ENCODE measurements at regions not wholly inside any gene's neighbourhood (a gene's known extent, or its start where the extent isn't known, plus 50 kb on each side); places are given as distances from the start of the nearest gene placed in this dataset.
"Not testable (repeated sequence)": the region's sequence is repeated elsewhere in the genome, so short reads cannot be mapped to it uniquely, and the experiment has no call there.

DNA sequence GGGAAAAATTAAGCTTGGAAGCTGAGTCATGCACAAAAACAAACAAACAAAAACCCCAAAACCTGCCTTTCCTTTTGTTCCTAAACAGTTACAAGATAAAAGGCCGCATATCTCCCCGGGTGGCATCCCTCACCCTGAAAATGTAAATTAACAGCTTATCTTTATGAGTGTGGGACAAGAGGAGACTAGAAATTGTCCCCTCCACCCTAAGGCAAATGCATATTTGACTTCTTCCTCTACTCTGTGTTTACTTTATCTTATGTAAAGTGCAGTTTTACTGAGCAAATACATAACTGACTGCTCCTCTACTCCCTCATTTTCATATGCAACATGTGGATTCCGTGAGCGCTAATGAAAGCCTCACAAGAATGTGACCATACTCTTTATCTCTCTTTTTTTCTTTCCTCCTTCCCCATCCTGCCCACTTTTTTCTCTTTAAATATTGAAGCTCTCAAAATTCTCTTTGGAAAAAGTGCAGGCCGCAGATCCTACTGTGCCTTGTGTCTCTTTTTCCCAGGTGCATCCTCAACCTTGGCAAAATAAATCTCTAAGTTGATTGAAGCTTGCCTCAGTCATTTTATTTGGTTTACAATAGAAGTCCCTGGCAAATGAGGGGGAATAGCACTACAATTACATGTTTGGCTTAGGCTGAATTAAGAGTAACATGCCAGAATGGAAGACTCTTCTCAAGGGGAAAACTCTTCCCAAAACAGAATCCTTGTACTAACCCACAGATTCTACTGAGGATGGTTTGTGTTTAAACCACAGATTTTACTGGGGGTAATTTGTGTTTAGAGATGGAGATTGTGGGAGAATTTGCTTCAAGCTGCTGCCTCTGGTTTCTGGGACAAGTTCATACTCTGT lies 72.7 kb upstream of the WDR72 start:
- no peak for DNase-seq
- Histone ChIP-seq H3K9me3 (replicated peaks) (no peaks in the 10 kb centered on the region), H3K4me1 (no peaks in the 10 kb centered on the region), H3K4me3 (no peak overlapping the region), H3K27ac (no peak overlapping the region), H3K36me3 (no peaks in the 10 kb centered on the region), H3K27me3 (no peaks in the 10 kb centered on the region)

DNA sequence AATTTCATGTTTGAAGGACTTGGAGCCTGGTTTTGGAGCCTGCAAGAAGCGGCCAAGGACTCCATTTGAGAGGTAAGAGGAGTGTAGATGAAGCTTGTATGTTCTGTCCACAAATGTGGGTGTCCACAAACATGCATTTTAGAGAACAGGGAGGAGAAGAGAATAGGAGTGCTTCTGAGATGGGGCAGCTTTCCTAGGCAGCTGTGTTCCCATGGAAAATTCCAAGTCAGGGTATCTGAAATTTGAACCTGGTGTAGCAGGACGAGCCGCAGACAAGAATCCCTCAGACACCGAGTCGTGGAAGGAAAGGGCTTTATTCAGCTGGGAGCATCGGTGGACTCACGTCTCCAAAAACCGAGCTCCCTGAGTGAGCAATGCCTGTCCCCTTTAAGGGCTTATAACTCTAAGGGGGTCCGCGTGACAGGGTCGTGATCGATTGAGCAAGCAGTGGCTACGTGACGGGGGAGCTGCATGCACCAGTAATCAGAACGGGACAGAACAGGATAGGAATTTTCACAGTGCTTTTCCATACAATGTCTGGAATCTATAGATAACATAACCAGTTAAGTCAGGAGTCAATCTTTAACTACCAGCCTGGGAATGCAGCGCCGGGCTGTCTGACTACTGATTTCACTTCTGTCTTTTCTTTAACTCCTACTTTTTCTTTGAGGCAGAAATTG lies 71.4 kb upstream of the WDR72 start:
- DNase-seq = no peak
- no peaks in the 10 kb centered on the region for H3K36me3 ChIP-seq
- H3K4me1 ChIP-seq = no peaks in the 10 kb centered on the region
- H3K27me3 ChIP-seq = no peaks in the 10 kb centered on the region
- H3K9me3 ChIP-seq (replicated peaks) = no peaks in the 10 kb centered on the region
- H3K4me3 ChIP-seq = no peak overlapping the region
- no peak overlapping the region for H3K27ac ChIP-seq

DNA sequence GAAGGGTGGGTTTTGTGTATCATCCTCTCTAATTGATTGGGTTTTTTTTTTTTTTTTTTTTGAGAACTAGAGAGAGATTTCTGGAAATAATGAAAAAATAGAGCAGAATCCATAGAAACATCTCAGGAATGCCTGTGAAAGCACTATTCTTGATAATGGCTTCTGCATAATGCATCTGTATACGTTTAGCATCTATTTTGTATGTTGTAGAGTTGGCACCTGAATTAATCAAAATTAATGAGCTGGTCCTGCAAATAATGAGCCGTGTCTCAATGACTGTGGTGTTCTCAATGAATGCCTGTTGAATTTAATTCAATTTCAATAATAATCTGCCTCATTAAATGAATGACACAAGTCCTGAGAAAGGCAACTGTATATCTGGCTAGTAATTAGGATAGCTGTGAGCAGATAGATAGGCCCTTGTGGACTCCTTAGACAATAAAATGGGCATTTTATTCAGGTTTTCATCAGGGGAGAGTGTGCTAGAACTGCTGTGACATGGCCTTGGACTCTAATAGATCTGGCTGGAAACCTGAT lies 70.5 kb upstream of the WDR72 start:
- Histone ChIP-seq H3K4me3 (no peak overlapping the region), H3K27me3 (no peaks in the 10 kb centered on the region)
- no peak for DNase-seq

DNA sequence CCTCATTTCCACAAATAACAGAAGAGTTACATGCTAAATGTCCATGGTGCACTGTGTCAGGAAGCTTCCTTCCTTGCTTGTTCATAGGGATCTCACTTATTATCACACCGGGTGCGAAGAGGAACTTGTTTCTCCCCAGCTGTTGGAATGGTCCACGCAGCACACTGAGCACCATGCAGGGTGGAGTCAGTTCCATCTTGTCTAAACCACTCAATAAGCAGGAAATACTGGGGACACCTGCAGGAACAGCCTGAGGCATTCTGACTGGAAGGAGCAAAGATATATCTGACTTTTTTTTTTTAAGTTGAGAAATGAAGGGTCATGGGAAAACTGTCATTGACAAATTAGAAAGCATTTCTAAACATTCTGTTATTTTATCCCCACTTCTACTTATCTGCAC lies 70.0 kb upstream of the WDR72 start:
- H3K4me1 ChIP-seq = no peaks in the 10 kb centered on the region
- H3K27me3 ChIP-seq = no peaks in the 10 kb centered on the region
- H3K27ac ChIP-seq = no peak overlapping the region
- no peak overlapping the region for H3K4me3 ChIP-seq
- no peaks in the 10 kb centered on the region for H3K36me3 ChIP-seq
- H3K9me3 ChIP-seq (replicated peaks) = no peaks in the 10 kb centered on the region
- no peak for DNase-seq

More for the DNA sequence above, 70.5 kb upstream of the WDR72 start:
- H3K9me3 ChIP-seq (replicated peaks) = no peaks in the 10 kb centered on the region
- H3K4me1 ChIP-seq = no peaks in the 10 kb centered on the region
- no peaks in the 10 kb centered on the region for H3K36me3 ChIP-seq
- no peak overlapping the region for H3K27ac ChIP-seq

DNA sequence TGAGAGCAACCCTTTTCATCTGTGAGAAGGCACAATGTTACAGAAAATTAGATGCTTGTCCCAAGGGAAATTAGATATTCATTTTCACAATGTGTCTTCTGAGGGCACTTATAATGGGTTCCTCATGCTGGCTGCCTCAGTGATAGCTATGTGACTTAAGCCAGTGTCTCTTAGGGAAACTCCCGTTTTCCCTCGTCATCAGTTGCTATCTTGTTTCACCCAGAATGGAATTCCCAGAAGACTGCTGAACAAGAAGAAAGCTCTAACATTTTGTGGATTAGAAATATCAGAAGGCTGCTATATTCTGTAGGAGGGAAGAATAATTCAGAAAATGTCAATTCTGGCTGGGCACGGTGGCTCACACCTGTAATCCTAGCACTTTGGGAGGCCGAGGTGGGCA lies 67.9 kb upstream of the WDR72 start:
- no peaks in the 10 kb centered on the region for H3K27me3 ChIP-seq
- H3K36me3 ChIP-seq = no peaks in the 10 kb centered on the region
- no peak overlapping the region for H3K4me3 ChIP-seq
- no peak for DNase-seq
- no peaks in the 10 kb centered on the region for H3K9me3 ChIP-seq (replicated peaks)
- no peak overlapping the region for H3K27ac ChIP-seq
- no peaks in the 10 kb centered on the region for H3K4me1 ChIP-seq

DNA sequence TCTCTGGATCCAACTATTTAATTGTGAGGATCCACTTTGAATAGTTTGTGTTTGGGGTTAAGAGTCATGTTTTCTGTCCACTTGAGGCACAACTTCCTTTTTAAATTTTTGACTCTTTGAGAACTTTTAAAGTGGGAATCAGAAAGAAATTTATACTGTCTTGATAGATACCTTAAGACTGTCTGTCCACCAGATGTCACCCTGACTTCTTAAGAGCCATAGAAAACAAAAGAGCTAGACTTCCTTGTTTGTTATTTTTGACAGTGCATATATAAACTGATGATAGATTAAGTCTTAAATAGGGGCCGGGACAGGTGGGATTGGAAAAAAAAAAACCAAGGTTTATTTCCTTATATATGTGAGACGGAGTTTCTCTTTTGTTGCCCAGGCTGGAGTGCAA lies 52.1 kb upstream of the WDR72 start:
- DNase-seq = no peak

DNA sequence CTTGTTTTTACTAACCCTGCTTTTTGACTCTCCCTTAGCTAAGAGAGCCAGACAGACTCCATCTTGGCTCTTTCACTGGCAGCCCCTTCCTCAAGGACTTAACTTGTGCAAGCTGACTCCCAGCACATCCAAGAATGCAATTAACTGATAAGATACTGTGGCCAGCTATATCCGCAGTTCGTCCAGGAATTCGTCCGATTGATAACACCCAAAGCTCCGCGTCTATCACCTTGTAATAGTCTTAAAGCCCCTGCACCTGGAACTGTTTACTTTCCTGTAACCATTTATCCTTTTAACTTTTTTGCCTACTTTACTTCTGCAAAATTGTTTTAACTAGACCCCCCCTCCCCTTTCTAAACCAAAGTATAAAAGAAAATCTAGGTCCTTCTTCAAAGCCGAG lies 50.8 kb upstream of the WDR72 start:
- not testable (repeated sequence) for H3K36me3 ChIP-seq; H3K9me3 ChIP-seq (replicated peaks); H3K4me3 ChIP-seq; DNase-seq; H3K4me1 ChIP-seq; H3K27ac ChIP-seq; H3K27me3 ChIP-seq

More for the DNA sequence above, 52.1 kb upstream of the WDR72 start:
- H3K27ac ChIP-seq = no peak overlapping the region
- H3K9me3 ChIP-seq (replicated peaks) = no peaks in the 10 kb centered on the region
- no peaks in the 10 kb centered on the region for H3K4me1 ChIP-seq
- no peaks in the 10 kb centered on the region for H3K36me3 ChIP-seq
- no peak overlapping the region for H3K4me3 ChIP-seq
- H3K27me3 ChIP-seq = no peaks in the 10 kb centered on the region

Measured in SJCRH30 (cell line).